PFSK-1 (cell line): ENCODE measurements at regions not wholly inside any gene's neighbourhood (a gene's known extent, or its start where the extent isn't known, plus 50 kb on each side); places are given as distances from the start of the nearest gene placed in this dataset.

Experiments used
- FOXP2 ChIP-seq: optimal IDR thresholded peaks from 2 replicates; pipeline ENCODE3; 2011; ENCODE audit warnings: borderline replicate concordance, control low read depth, inconsistent platforms; ENCODE audit not compliant: insufficient read depth; ENCODE audit errors: extremely low read length, extremely low read depth
- POLR2AphosphoS5 ChIP-seq: IDR thresholded peaks from 2 replicates; pipeline ENCODE4 v1.6.1; 2012; ENCODE audit warnings: low read depth, mild to moderate bottlenecking, control low read depth, low read length, moderate library complexity
- REST ChIP-seq, 2 experiments: IDR thresholded peaks; 2 replicates each; pipeline versions ENCODE4 v1.6.1 to v1.8.0; 2011 to 2012; ENCODE audit warnings: low read depth in 2 of 2, low read length in 2 of 2, control low read depth in 1 of 2, inconsistent platforms in 1 of 2, mild to moderate bottlenecking in 1 of 2, moderate library complexity in 1 of 2; ENCODE audit not compliant: insufficient read depth in 1 of 2
- SIN3A ChIP-seq: IDR thresholded peaks from 2 replicates; pipeline ENCODE4 v1.6.1; 2012; ENCODE audit warnings: mild to moderate bottlenecking, low read length, moderate library complexity, borderline replicate concordance; ENCODE audit not compliant: insufficient read depth
- TAF1 ChIP-seq: IDR thresholded peaks from 2 replicates; pipeline ENCODE4 v1.6.1; 2012; ENCODE audit warnings: low read length, control low read depth, borderline replicate concordance; ENCODE audit not compliant: insufficient read depth

GRCh38 chr9:90086101-90086511 lies 481.3 kb downstream of the GADD45G start:
- TF ChIP-seq REST (IDR thresholded peaks at IDR 0.05; ENCODE audit: insufficient read depth in 1 of 2, low read depth in 2 of 2, low read length in 2 of 2) = no peak

GRCh38 chr9:90088434-90088833 lies 483.6 kb downstream of the GADD45G start:
- TF ChIP-seq SIN3A (no peak), REST (IDR thresholded peaks at IDR 0.05; ENCODE audit: insufficient read depth in 1 of 2, low read depth in 2 of 2, low read length in 2 of 2) (no peak), FOXP2 (no peak), TAF1 (no peak), POLR2AphosphoS5 (no peak)

- TF ChIP-seq REST (IDR thresholded peaks at IDR 0.05; ENCODE audit: insufficient read depth in 1 of 2, low read depth in 2 of 2, low read length in 2 of 2) (no peak), FOXP2 (no peak), TAF1 (no peak), POLR2AphosphoS5 (no peak), SIN3A (no peak)
Measured at GRCh38 chr9:90088856-90089255, 484.0 kb downstream of the GADD45G start.

DNA sequence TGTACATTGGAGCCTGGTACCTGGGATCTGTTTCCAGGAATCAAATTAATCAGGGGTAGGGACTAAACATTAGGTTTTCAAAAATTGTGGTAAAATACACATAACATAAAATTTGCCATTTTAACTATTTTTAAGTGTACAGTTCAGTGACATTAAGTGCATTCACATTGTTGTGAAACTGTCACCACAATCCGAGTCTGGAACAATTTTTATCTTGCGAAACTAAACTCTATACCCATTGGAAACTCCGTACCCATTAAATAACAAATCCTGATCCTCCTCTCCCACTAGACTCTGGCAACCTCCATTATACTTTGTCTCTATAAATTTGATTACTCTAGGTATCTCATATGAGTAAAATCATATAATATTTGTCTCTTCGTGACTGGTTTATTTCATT lies 486.2 kb downstream of the GADD45G start:
- TF ChIP-seq SIN3A (no peak), FOXP2 (no peak), POLR2AphosphoS5 (no peak), REST (IDR thresholded peaks at IDR 0.05; ENCODE audit: insufficient read depth in 1 of 2, low read depth in 2 of 2, low read length in 2 of 2) (no peak), TAF1 (no peak)

DNA sequence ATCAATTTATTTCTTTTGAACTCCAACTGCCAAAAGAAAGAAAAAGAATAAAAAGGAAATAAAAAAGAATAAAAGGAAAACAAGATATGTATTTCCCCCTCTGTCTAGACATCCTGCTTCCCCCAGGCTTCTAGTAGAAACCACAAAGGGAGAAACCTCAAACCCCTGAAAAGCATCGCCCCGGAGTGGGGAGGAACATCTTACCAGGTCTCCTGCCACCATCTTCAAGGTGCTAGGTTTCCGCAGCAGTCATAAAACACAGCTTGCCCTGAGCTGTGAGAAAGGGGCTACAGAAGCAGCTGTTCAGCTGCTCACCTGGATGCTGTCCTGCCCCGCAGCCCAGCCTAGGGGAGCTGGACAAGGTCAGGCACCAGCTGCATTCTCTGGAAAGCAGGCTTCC lies 487.7 kb downstream of the GADD45G start:
- TF ChIP-seq POLR2AphosphoS5 (no peak), REST (IDR thresholded peaks at IDR 0.05; ENCODE audit: insufficient read depth in 1 of 2, low read depth in 2 of 2, low read length in 2 of 2) (no peak), TAF1 (no peak), FOXP2 (no peak), SIN3A (no peak)
